ENCODE measurements at regions not wholly inside any gene's neighbourhood (a gene's known extent, or its start where the extent isn't known, plus 50 kb on each side); places are given as distances from the start of the nearest gene placed in this dataset.

GRCh38 chr2:64757126-64757525 lies 103.4 kb upstream of the SERTAD2 start:
- no peak overlapping the region for H3K4me2 ChIP-seq (ENCODE audit: low read length)
- no peaks in the 10 kb centered on the region for H3K27me3 ChIP-seq (ENCODE audit: control insufficient read depth, insufficient read depth, low read length)
- no peaks in the 10 kb centered on the region for H3K9me3 ChIP-seq (ENCODE audit: control insufficient read depth, low read length)
- H3K4me1 ChIP-seq: peaks cover 1% of the 10 kb centered on the region
- no peak for TF ChIP-seq CTCF (IDR thresholded peaks at IDR 0.05)
- H3K4me3 ChIP-seq (ENCODE audit: low read depth, low read length): no peak overlapping the region
- H3K27ac ChIP-seq: no peak overlapping the region
- no peaks in the 10 kb centered on the region for H3K79me2 ChIP-seq
- no peak overlapping the region for H3K9ac ChIP-seq
- no peak overlapping the region for H2AFZ ChIP-seq
- no peaks in the 10 kb centered on the region for H3K36me3 ChIP-seq (ENCODE audit: control insufficient read depth, insufficient read depth, low read length)

GRCh38 chr2:64760128-64760527 lies 106.4 kb upstream of the SERTAD2 start:
- Histone ChIP-seq H3K9me3 (ENCODE audit: control insufficient read depth, low read length) (no peaks in the 10 kb centered on the region), H3K4me2 (ENCODE audit: low read length) (no peak overlapping the region), H3K27ac (no peak overlapping the region), H3K9ac (no peak overlapping the region), H3K4me3 (ENCODE audit: low read depth, low read length) (no peak overlapping the region), H3K4me1 (no peaks in the 10 kb centered on the region), H3K27me3 (ENCODE audit: control insufficient read depth, insufficient read depth, low read length) (no peaks in the 10 kb centered on the region), H3K36me3 (ENCODE audit: control insufficient read depth, insufficient read depth, low read length) (no peaks in the 10 kb centered on the region), H2AFZ (no peak overlapping the region), H3K79me2 (no peaks in the 10 kb centered on the region)
- TF ChIP-seq CTCF (IDR thresholded peaks at IDR 0.05): no peak

GRCh38 chr2:64762301-64762997 lies 108.7 kb upstream of the SERTAD2 start:
- Histone ChIP-seq H3K4me2 (ENCODE audit: low read length) (no peak overlapping the region), H3K27ac (no peak overlapping the region), H3K79me2 (no peaks in the 10 kb centered on the region), H3K4me1 (no peaks in the 10 kb centered on the region), H3K4me3 (ENCODE audit: low read depth, low read length) (no peak overlapping the region), H2AFZ (no peak overlapping the region), H3K36me3 (ENCODE audit: control insufficient read depth, insufficient read depth, low read length) (no peaks in the 10 kb centered on the region), H3K9ac (no peak overlapping the region), H3K9me3 (ENCODE audit: control insufficient read depth, low read length) (no peaks in the 10 kb centered on the region), H3K27me3 (ENCODE audit: control insufficient read depth, insufficient read depth, low read length) (no peaks in the 10 kb centered on the region)
- TF ChIP-seq CTCF (IDR thresholded peaks at IDR 0.05): no peak

- Histone ChIP-seq H3K4me2 (ENCODE audit: low read length) (no peak overlapping the region), H2AFZ (no peak overlapping the region), H3K9me3 (ENCODE audit: control insufficient read depth, low read length) (no peaks in the 10 kb centered on the region), H3K27ac (no peak overlapping the region), H3K9ac (no peak overlapping the region), H3K79me2 (no peaks in the 10 kb centered on the region), H3K4me1 (no peaks in the 10 kb centered on the region), H3K27me3 (ENCODE audit: control insufficient read depth, insufficient read depth, low read length) (no peaks in the 10 kb centered on the region), H3K36me3 (ENCODE audit: control insufficient read depth, insufficient read depth, low read length) (no peaks in the 10 kb centered on the region), H3K4me3 (ENCODE audit: low read depth, low read length) (no peak overlapping the region)
- no peak for TF ChIP-seq CTCF (IDR thresholded peaks at IDR 0.05)
These were observed 109.4 kb upstream of the SERTAD2 start for GRCh38 chr2:64763126-64763525.

GRCh38 chr2:64765160-64765805 lies 111.6 kb upstream of the SERTAD2 start:
- Histone ChIP-seq H3K4me1 (no peaks in the 10 kb centered on the region), H3K36me3 (ENCODE audit: control insufficient read depth, insufficient read depth, low read length) (no peaks in the 10 kb centered on the region), H3K4me3 (ENCODE audit: low read depth, low read length) (no peak overlapping the region), H3K9me3 (ENCODE audit: control insufficient read depth, low read length) (no peaks in the 10 kb centered on the region), H3K27ac (no peak overlapping the region), H3K9ac (no peak overlapping the region), H2AFZ (no peak overlapping the region), H3K4me2 (ENCODE audit: low read length) (no peak overlapping the region), H3K79me2 (no peaks in the 10 kb centered on the region), H3K27me3 (ENCODE audit: control insufficient read depth, insufficient read depth, low read length) (no peaks in the 10 kb centered on the region)
- no peak for TF ChIP-seq CTCF (IDR thresholded peaks at IDR 0.05)
